ENCODE measurements at regions not wholly inside any gene's neighbourhood (a gene's known extent, or its start where the extent isn't known, plus 50 kb on each side); places are given as distances from the start of the nearest gene placed in this dataset.

DNA sequence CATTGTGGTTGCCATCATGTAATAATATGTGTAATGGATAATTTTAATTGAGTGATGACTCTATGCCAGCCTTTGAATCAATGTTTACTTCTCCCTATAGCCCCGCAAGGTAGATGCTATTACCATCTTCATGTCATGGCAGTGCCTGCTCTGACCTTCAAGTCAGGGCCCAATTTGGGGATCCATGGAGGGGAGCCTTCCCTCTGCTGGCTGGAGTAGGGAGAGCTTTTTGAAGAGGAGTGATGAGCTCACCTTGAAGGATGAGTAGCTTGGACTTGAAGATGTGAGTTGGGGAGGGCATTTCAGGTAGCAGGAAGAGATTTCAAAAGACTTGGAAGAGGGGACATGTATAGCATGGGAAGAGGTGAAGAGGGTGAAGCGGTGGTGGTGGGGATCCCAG lies 189.2 kb downstream of the FOXD2 start:
- DNase-seq (ENCODE audit: low read depth) = no peak

DNA sequence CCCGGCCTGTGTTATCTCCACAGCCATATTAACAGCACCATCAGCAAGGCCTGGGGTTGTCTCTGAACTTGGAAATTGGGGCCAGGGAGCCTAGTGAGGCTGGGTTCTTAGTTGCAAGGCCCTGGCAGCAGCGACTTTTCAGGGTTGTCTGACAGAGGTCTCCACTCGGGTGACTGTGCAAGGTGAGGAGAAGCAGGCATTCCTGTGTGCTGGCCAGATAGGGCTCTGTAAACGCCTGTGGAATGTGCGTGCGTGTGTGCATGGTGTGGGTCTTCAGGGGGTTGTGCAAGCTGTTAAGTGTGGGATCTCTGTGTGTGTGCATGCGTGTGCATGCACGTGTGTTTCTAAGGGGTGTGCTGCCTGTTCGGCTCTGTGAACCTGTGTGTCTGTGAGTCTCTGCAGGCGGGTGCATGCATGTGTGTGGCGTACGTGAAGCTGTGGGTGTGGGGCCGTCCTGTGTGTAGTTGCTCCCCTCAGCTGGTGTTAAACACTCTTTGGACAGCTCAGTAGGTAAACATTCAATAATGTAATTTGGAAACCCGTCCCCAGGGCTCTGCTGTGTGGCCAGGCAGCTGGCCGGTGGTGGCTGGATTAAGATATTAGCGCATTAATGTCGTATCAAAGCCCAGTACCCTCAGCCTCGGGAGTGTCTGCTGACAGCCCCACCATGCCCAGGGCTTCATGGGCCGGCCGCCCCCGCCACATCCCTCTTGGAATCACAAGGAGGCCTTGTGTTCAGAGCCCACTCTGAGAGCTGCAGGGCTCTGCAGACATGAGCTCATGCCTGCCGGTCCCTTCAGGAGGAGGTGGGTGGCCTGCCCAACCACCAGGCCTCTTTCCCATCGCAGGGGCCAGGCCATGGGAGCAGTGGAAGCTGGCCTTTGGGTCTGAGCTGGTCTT lies 189.9 kb downstream of the FOXD2 start:
- no peak for DNase-seq (ENCODE audit: low read depth)

DNA sequence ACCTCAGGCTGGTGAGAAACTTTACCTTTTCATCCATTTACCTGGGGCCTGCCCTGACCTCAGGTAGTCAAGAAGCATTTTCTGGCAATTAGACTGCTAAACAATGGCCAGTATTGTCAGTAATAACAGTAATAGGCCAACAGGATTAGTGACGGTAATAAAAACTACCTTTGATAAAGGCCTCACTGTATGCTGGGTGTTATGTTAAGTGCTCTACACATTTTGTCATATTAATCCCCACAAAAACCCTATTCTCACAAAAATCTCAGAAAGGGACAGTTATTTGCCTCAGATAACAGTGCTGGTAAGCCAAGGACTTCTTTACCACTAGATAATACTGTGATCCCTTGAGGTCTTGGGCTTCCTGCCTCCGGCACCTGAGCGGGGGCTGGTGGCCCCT lies 191.4 kb downstream of the FOXD2 start:
- no peak for DNase-seq (ENCODE audit: low read depth)

DNA sequence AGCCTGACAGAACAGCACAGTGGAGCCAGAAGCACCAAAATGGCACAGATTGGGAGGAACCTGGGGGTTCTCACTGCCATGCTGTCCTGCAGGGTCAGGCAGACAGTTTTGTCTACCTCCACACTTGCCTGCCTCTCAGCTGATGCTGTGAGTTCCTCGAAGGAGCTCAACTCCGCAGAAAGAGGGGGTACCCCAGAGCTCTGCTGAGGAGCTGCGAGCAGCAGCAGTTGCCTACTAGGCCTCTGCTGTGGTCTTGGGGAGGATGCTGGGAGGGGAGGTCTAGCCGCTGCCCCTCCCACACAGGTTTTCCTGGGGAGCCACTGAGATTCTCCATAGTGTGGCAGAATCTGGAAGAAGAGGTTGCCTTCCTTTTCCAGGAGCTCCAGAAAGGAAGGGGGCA lies 192.5 kb downstream of the FOXD2 start:
- DNase-seq (ENCODE audit: low read depth) = no peak

DNA sequence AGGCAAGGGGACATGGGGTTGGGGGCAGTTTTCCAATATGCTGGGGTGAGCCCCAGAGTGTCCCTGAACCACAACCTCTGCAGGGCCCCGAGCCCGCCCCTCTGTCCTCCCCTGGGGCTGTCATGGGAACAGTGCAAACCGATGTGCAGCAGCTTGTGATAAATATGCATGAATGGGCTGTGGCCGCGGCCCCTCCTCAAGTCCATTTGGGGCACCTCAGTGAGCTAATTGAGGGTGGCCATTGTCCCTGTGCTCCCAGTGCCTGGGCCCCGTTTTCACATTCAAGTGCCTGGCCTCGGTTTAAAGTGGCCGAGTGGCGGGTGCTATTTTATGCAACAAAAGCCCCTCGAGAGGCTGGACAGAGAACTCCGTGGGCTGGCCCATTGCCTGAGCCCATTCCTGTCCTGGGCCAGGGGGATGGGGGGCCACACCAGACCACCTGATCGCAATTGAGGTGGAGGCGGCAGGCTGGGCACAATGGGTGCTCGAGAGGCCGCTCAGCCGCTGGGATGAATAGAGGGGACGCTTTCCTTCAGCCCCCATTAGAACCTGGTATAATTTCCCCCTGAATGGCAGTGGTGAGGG lies 193.7 kb downstream of the FOXD2 start:
- no peak for DNase-seq (ENCODE audit: low read depth)

DNA sequence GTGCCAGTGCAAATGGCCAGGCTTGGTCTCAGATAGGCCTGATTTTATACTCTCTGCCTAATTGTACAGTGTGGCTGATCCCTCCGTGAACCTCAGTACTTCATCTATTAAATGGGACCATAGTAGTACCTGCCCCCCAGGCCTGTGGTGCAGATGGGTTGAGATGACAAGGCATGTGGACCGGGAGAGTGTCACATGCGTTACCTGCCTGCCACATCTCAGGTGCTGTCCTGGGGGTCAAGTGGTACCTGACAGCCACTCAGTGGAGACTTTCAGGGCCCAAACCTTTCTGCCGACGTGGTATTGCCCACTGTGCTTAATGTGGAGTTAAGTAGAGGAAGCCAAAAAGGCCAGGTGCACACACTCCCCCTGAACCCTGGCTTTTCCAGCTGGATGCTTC lies 197.3 kb downstream of the FOXD2 start:
- no peak for DNase-seq (ENCODE audit: low read depth)

DNA sequence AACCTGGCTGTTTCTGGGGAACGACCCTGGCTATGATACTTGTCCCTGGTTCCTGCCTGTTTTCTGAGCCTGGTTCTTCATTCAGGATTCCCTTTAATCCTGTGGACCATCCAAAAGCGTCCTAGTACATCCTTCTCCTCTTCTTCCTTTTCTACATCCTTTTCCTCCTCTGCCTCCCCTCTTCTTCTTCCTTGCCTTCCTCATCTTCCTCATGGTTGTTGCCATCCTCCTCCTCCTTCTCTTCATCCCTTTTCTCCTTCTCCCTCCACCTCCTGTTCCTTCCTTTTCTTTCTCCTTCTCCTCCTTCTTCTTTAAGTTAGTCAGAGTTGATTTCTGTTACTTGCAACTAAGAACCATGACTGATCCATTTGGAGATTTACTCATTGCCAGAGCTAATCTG lies 197.8 kb downstream of the FOXD2 start:
- DNase-seq (ENCODE audit: low read depth) = no peak

DNA sequence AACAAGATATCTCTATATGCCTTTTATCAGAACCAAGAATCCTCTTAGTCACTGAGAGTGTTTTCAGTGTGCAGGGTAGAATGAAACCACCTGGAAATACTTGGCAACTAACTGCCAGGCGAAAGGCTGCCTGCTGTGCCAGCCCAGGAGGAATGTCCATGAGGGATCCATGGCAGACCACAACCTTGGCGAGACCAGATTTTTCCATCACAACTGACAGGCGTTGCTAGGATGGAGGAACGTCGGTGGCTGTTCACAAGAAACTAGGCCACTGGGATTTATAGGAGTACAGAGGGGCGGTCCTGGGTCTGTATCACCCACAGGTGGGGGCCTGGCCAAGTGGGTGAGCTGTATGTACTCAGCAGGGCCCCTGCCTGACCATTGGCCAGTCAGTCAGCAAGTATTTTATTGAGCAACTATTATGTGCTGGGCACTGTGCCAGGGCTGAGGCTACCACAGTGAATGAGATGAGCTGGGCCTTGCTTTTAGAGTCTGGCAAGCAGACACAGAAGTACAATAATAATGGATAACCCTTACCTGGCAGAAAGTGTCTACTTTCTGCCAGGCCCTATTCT lies 199.4 kb downstream of the FOXD2 start:
- DNase-seq (ENCODE audit: low read depth) = no peak

DNA sequence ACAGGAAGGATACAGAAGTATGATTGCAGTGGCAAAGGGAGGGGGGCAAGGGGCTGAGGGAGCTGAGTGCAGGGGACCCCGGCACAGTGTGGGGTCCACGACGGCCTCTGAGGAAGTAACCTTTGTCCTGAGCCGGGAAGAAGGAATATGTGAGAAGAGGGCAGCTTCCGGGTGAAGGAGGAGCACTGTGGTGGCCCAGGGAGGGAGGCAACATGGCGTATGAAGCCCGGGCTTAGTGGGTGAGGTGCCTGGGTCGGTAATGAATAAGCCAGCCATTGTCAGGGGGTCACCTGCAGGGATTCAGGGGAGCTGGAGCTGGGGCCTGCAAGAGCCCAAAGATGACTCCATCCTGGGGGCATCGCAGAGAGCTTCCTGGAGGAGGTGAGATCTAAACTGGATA lies 200.4 kb downstream of the FOXD2 start:
- no peak for DNase-seq (ENCODE audit: low read depth)

DNA sequence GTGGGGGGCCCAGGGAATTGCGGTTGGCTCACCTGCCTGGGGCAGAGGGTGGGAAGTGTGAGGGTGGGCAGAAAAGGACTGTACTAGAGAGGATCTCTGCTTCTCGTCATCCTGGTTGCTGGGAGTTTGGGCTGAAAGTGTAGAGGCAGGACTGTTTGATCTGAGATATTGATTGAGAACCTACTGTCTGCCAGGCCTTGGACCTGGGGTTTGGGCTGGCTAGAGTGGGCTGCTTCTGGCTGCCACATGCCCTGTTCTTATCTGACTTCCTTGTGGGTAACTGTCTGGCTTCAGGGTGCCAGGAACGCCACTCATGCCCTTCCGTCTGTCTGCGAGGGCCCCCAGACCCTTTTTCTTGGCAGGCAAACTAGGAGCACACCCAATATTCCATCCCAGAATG lies 200.9 kb downstream of the FOXD2 start:
- DNase-seq (ENCODE audit: low read depth) = no peak

DNA sequence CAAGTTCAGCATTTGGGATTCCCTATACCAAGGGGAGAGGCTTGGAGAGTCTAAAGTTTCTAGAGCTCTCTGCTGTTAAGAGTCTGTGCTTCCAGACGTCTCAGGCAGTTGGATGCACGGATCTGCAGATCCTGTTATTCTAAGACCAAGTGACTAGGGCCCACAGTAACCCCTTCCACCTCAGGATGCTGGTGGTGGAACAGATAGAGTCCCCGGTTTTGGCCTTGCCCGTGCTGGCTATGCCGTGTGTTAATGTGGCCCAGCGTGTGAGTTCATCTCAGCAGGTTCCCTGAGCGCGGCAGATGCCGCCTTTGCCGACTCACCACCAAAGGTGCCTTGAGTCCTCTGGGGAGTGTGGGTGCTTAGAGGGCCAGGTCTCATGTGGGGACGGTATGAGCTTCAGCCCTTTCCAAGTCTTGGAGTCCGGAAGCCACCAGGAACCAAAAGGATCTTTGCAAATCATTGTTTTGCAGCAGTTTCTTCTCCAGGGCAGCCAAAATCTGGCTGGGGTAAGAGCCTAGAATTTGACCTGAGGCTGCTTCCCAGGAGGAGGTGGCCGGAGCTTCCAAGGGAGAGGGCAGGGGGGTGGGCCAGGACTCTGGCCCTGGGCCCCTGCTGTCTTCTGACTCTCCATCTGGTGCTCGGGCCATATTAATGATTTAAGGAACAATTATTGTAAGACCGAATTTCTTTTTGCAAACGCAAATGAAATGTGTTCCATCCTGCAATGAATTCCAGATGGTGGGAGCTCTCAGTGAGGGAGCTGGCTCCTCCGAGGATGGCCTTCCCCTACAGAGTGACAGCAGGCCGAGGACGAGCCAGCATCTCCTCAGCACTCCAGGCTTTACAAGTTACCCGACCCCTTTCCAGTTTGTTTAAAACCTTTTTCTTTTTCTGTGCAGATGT lies 205.7 kb downstream of the FOXD2 start:
- DNase-seq (ENCODE audit: low read depth) = no peak

DNA sequence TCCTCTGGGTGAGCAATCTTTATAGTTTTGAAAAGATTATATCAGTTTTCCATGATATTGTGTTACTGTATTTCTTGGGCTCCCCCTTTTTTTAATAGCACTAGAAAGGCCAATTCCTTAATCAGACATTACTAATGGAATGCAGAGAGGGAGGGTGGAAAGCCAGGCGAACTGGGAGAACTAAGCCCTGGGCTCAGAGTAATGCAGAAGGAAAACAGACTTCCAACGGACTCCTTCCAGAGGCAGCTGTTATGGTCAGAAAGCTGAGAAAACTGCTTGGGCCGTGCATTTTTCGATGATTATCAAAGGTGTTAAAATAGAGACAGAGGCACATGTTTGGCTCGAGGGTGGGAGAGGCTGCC lies 206.3 kb downstream of the FOXD2 start:
- peak; percentile 33 for DNase-seq (ENCODE audit: low read depth)

DNA sequence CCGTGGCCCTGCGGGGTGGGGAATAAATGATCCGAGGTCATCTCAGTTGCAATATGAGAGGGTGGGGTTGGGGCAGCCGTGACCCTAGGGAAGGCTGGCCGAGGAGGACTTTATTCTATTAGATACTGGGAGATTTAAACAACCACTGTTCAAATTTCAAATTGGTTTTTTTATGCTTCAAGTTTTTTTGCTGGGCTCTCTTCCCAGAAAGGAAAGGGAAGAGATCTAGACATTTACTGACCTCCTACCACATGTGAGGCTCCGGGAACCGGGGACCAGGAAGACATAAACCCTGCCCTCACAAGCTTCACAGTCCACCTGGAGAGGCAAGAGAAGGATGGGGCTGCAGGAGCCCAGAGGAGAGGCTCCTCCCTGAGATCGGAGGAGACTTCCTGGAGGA lies 207.3 kb downstream of the FOXD2 start:
- no peak for DNase-seq (ENCODE audit: low read depth)

DNA sequence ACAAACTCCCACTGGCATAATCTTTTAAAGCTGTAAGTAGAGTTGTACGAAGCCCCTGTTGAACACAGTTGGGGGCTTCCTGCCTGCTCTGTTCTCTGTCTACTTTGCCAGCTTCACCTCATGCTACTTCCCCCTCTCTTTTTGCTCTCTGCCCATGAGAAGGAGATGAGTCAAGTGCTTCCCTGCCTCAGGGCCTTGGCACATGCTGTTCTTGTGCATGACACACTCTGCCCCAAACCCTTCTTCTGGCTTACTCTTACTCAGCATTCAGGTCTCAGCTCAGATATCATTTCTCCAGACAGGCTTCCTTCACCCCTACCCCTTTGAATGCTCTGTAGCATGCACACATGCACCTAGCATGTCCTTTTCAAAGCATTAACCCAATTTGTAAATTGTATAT lies 208.8 kb downstream of the FOXD2 start:
- no peak for DNase-seq (ENCODE audit: low read depth)

DNA sequence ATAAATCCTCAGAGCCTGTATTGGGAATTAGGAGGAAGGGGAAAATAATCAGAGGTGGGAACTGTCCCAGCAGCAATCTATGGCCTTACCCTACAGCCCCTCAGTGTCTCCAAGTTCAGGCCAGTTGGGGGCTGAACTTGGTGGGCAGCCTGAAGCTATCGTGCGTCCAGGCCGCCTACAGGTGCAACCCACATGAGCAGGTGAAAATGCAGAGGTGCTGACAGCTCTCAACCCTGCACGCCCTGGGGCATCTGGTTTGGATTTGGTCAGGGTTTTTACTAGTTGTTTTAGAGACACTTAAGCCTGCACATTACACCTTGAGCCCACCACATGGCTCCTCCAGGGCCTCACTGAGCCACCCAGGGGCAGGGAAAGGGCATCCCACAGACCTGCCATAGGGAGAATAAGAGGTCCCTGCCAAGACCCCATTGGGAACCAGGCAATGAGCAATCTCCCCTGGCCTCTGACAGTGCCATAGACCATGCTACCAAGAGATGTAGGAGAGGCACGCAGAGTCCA lies 209.5 kb downstream of the FOXD2 start:
- DNase-seq (ENCODE audit: low read depth) = no peak

DNA sequence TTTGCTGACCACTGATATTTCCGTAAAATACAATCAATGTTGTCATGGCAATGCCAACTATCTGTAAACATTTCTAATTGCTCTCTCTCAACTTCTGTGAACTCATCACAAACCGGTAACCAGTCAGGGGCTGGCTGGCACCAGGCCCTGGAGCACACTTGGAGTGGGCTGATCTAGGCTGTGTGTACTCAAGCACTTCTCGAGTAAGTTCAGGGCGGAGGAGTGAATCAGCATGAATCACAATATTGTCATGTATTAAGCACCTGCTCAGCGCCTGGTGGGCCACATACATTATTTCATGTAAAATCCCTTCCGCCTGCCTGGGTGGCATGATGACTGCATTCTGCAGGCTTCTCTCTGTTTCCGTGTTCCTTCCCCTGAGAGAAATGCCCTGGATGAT lies 212.4 kb downstream of the FOXD2 start:
- peak; percentile 50 for DNase-seq (ENCODE audit: low read depth)

DNA sequence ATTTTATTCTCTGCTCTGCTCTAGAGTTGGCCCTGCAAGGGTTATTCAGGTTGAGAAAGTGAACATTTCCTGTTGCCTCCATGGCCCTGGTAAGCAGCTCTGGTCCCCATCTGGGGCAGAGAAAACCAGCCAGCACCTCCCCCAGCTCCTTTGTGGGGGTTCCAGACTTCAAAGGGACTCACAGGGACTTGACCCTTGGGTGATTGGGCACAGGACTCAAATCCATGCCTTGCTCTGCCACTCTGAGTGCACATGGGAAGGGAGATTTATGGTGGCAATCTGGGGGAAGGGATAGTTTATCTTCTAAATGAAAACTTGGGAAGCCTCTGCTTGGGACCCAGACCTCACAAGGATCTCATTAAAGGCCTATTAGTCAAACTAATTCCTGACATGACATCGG lies 212.8 kb downstream of the FOXD2 start:
- no peak for DNase-seq (ENCODE audit: low read depth)

DNA sequence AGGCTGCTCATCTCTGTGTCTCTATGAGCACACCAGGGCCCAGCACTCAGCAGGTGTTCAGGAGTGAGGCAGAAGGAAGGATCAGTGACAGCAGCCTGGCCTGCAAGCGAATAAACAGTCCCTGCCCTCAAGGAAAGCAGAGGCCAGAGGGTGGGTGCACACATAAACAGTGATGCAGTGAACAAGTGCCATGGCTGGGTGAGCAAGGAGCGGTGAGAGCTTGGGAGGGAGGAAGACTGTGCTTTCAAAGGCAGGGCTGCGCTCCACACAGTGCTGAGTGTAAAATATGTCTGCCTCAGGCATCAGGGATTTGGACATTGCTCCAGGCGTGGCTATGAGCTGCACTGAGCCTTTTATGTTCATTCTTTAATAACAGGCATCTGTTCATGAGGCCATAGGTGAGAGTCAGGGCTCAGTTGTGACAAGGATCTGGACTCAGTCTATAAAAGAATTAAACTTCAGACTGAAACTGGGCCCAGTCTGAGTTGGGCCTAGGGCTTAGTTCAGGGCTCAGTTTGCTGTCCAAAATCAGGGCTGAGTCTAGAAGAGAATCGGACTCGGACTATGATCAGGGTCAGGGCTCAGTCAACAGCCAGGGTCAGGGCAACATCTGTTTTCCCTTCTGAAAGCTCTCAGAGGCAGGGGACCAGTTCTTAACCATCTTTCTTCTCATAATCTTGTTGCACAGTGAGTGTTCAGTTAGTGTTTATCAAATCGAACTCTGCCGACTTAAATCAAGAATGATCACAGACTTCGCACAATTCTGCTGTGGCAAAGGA lies 213.7 kb downstream of the FOXD2 start:
- DNase-seq (ENCODE audit: low read depth) = no peak

DNA sequence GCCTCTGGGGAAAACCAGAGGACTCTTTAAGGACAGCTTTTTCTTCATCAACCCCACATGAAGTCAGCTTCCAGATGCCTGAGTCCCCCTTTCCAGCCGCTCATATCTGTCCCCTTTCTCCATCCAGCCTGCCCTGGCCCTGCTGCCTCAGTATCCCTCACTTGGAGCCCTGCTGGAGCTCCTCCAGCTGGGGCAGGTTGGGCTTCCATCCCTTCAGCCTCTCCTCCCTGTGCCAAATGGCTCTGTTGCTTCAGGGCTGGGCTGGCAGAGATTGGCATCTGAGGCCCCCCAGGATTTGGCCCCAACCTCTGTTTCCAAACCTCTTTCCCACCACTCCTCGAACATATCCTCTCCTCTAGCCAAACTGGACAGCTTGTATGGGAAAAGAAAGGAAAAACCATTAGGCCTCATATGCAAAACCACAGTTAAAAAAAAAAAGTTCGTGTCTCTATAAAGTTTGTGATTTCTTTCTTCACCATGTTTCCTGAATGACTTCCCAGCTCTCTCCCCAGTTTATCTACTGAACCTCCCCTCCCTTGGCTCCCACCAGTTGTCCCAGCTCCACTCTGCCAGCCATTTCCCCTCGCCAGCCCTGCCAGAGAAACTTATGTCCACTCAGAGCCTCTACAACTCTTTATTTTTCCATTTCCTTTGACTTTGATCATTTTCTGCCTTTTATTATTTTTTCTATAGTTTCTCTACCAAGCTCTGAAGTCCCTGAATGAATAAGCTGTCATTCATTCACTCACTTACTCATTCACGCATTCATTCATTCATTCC lies 217.9 kb downstream of the FOXD2 start:
- no peak for DNase-seq (ENCODE audit: low read depth)

Measured in myocyte (in vitro differentiated cells).